VCaP (cell line): ENCODE measurements at regions not wholly inside any gene's neighbourhood (a gene's known extent, or its start where the extent isn't known, plus 50 kb on each side); places are given as distances from the start of the nearest gene placed in this dataset.

Experiments used
- H3K27ac ChIP-seq: fragments of 450-650 bp; 2 replicates; pipeline ENCODE4 v1.5.1; 2017
- TF ChIP-seq, protein P1 (sequence below): fragments of 450-650 bp; conservative IDR thresholded peaks from 2 replicates; pipeline ENCODE4 v1.5.1; 2017; ENCODE audit warnings: mild to moderate bottlenecking, moderate library complexity

DNA sequence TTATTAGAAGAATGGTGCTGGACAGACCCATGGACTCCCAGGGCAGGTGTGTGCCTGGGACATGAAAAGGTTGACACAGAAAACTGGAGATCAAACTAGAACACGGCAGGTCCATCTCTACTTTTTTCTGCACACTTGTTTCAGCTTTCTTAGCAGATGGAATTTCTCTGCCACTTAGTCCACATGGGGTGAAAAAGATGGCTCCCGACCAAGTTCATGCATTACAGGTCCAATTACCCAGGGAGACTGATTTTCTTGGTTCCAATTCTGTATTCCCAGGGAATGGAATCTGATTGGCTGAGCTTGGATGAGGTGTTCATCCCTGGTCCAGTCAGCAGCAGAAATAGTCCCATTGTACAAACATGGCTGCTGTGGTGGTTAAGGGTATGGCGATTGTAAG lies 238.9 kb upstream of the SRRM4 start:
- TF ChIP-seq, protein P1, sequence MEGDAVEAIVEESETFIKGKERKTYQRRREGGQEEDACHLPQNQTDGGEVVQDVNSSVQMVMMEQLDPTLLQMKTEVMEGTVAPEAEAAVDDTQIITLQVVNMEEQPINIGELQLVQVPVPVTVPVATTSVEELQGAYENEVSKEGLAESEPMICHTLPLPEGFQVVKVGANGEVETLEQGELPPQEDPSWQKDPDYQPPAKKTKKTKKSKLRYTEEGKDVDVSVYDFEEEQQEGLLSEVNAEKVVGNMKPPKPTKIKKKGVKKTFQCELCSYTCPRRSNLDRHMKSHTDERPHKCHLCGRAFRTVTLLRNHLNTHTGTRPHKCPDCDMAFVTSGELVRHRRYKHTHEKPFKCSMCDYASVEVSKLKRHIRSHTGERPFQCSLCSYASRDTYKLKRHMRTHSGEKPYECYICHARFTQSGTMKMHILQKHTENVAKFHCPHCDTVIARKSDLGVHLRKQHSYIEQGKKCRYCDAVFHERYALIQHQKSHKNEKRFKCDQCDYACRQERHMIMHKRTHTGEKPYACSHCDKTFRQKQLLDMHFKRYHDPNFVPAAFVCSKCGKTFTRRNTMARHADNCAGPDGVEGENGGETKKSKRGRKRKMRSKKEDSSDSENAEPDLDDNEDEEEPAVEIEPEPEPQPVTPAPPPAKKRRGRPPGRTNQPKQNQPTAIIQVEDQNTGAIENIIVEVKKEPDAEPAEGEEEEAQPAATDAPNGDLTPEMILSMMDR: no peak
- no peak overlapping the region for H3K27ac ChIP-seq

DNA sequence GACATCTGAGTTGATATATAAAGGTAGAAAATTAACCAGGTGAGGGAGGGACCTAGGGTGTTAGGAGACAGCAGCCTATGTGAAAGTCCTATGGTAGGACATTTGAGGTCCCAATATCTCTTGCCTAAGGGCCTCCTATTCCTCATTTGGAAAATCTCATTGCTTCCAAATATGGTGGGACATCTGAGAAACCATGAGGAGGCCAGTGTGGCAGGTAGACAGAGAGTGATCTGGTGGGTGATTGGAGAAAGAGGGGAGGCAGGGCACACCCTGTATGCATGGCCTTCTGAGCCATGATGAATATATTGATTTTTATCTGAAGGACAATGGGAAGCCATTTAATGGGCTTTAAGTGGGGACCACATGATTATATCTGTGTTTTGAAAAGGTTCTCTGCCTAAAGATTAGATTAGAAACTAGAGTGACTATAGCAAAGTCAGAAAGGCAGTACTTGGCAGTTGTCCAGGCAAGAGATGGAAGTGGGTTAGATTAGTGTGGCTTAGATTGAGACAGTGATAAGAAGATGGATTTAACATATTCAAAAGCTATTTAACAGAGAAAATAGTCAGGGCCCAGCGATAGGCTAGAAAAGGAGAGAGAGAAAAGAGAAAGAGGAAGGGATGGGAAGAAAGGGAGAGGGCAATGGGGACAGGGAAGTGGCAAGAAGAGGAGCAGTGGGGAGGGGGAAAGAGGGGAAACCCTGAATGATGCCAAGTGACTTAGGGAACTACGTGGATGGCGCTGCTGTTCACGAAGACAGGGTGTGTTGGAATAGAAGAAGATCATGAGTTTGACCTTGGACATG lies 237.2 kb upstream of the SRRM4 start:
- TF ChIP-seq, protein P1: no peak
- peak overlapping the region; percentile 16; the same call in 1 of the 2 replicates for H3K27ac ChIP-seq

DNA sequence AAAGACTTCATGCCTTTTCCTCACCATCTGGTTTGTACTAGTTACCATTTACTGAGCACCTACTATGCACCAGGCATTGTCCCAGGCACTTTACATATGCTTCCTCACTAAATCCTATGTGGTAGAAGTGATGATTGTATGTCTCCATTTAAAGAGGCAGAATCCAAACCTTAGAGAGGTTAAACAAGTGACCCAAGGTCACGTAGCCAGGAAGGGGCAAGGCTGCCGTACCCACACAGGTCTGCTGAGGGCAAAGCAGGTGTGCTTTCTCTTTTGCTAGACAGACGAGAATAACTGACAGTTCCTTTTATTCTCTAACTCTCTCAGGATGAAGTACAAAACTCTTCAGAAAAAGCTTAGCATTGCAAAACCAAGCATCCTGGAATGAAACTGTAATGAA lies 235.2 kb upstream of the SRRM4 start:
- no peak overlapping the region for H3K27ac ChIP-seq
- TF ChIP-seq, protein P1: no peak

DNA sequence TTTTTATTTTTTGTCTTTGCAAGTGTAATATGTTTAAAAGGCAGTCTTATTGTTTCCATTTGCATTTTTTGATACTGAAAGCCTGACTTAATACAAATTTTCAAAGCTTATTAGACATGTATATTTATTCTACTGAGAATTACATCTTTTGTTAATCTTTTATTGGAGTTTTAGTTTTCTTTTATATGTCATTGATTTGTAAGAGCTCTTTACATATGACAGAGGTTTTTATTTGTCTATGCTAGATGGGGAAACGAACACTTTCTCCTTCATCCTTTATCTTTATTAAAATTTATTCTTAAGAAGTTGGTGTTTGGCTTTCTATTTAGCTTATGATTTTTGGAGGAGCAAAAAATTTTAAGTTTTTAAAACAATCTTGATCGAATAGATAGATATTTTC lies 234.4 kb upstream of the SRRM4 start:
- H3K27ac ChIP-seq: no peak overlapping the region
- TF ChIP-seq, protein P1: no peak

DNA sequence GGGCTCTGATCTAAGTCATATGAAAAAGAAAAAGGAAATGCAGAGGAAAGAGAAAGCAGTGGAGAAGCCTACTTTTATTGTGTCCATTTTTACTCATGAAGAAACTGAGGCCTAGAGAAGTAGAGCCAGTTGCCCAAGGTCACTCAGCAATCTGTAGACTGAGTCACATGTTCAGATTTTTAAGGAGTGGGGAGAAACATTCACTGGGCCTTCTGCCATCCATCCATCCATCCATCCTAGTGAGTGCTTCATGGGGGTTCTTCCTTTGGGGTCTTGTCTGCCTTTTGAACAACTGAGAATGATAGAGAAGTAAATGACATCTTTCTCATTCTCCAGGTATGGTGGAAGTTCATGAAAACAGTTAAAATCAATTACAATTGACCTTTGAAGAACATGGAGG lies 233.6 kb upstream of the SRRM4 start:
- TF ChIP-seq, protein P1: no peak
- no peak overlapping the region for H3K27ac ChIP-seq

DNA sequence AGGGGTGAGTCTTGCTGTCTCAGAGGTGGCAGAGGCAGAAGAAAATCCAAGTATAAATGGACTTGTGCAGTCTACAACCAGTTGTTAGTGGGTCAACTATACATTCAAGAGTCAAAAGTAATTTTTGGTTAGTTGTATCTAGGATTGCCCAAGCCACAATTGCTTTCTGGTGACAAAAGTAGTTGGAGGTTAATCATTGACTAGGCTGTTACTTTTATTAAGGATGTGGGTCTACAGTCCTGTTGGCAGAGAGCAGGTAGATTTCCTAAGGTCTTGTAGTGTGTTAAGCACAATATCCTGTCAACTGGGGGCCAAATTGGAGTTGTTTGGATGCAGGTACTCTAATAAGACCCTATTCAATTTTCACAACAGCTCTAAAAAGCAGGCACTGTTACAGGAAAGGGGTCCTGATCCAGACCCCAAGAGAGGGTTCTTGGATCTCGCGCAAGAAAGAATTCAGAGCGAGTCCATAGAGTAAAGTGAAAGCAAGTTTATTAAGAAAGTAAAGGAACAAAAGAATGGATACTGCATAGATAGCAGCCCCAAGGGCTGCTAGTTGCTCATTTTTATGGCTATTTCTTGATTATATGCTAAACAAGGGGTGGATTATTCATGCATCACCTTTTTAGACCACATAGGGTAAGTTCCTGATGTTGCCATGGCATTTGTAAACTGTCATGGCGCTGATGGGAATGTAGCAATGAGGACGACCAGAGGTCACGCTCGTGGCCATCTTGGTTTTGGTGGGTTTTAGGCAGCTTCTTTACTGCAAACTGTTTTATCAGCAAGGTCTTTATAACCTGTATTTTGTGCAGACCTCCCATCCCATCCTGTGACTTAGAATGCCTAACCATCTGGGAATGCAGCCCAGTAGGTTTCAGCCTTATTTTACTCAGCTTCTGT lies 232.6 kb upstream of the SRRM4 start:
- no peak overlapping the region for H3K27ac ChIP-seq
- TF ChIP-seq, protein P1: no peak

DNA sequence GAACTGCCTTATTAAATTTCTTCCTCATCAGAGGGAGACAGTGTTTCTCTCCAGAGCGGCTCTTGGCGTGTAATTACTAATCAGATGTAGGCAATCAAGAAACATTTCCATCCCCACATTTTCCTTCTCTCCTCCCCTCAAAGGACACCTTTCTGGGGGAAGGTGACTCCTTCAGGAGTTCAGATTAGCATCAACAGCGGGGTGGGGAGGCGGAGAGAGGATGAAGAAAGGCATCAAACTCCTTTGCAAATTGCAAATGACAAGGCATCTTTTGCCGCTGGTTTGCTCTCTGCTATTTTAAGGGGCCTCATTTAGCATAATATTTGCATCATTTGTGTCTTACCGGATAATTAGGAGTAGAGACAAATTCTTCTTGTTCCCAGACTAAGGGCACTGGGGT lies 231.7 kb upstream of the SRRM4 start:
- no peak overlapping the region for H3K27ac ChIP-seq
- TF ChIP-seq, protein P1: no peak
